Vagina (tissue), 2 donors: ENCODE measurements at regions not wholly inside any gene's neighbourhood (a gene's known extent, or its start where the extent isn't known, plus 50 kb on each side); places are given as distances from the start of the nearest gene placed in this dataset.

Experiments used
- POLR2A ChIP-seq, 2 donors: fragments of 450-650 bp; IDR thresholded peaks; one replicate each; pipeline ENCODE4 v1.6.1; 2017; ENCODE audit warnings: antibody characterized with exemption in 2 of 2, mild to moderate bottlenecking in 2 of 2, moderate library complexity in 2 of 2
- POLR2AphosphoS5 ChIP-seq, 2 donors: sonication (generic); formaldehyde crosslinking; IDR thresholded peaks; one replicate each; pipeline ENCODE4 v1.9.0; 2017; ENCODE audit warnings: antibody characterized with exemption in 2 of 2, mild to moderate bottlenecking in 2 of 2, low read depth in 1 of 2; ENCODE audit not compliant: insufficient read depth in 1 of 2
- TF ChIP-seq, protein P1 (sequence below), 3 experiments: fragments of 450-650 bp in 2 of 3; fragments of 200-600 bp in 1 of 3; sonication (generic) in 1 of 3; IDR thresholded peaks; one replicate each; pipeline ENCODE4 v1.5.1; 2017 to 2019; ENCODE audit warnings: antibody characterized with exemption in 3 of 3, mild to moderate bottlenecking in 2 of 3, moderate library complexity in 2 of 3

DNA sequence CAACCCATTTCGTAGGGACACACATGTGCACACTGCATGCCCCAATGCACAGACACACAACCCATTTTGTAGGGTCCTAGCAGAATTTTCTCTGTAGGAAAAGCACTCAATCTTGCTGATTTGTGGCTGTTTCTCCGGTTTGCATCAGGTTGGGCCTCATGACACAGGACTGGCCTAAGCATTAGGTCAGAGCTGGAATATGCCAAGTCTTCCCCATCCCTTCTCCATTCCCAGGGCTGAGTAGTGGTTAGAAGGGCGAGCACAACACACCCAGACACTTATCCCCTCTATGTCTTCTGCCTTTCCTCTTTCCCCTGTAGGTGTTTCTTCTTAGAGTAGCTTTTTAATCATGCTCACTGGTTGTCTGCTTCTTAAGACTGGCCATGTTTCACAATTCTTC lies 295.9 kb downstream of the SOX11 start:
- TF ChIP-seq POLR2A (IDR thresholded peaks at IDR 0.05) (no peak), POLR2AphosphoS5 (IDR thresholded peaks at IDR 0.05; ENCODE audit: insufficient read depth in 1 of 2, low read depth in 1 of 2) (no peak)
- TF ChIP-seq, protein P1, sequence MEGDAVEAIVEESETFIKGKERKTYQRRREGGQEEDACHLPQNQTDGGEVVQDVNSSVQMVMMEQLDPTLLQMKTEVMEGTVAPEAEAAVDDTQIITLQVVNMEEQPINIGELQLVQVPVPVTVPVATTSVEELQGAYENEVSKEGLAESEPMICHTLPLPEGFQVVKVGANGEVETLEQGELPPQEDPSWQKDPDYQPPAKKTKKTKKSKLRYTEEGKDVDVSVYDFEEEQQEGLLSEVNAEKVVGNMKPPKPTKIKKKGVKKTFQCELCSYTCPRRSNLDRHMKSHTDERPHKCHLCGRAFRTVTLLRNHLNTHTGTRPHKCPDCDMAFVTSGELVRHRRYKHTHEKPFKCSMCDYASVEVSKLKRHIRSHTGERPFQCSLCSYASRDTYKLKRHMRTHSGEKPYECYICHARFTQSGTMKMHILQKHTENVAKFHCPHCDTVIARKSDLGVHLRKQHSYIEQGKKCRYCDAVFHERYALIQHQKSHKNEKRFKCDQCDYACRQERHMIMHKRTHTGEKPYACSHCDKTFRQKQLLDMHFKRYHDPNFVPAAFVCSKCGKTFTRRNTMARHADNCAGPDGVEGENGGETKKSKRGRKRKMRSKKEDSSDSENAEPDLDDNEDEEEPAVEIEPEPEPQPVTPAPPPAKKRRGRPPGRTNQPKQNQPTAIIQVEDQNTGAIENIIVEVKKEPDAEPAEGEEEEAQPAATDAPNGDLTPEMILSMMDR (IDR thresholded peaks at IDR 0.05): no peak
